Parathyroid adenoma (tissue), 2 donors: ENCODE measurements at regions not wholly inside any gene's neighbourhood (a gene's known extent, or its start where the extent isn't known, plus 50 kb on each side); places are given as distances from the start of the nearest gene placed in this dataset.

Source experiments
- H2AFZ ChIP-seq: fragments of 300-600 bp; sonication (generic); one replicate; pipeline ENCODE4 v1.7.0; 2017; ENCODE audit warnings: antibody characterized with exemption, mild to moderate bottlenecking
- H3K27ac ChIP-seq: fragments of 300-600 bp; sonication (generic); one replicate; pipeline ENCODE4 v1.7.0; 2017
- H3K27me3 ChIP-seq: fragments of 300-600 bp; sonication (generic); one replicate; pipeline ENCODE4 v1.7.0; 2017; ENCODE audit warnings: low read length; ENCODE audit not compliant: control insufficient read depth, insufficient read depth
- H3K36me3 ChIP-seq: fragments of 300-600 bp; sonication (generic); one replicate; pipeline ENCODE4 v1.7.0; 2017; ENCODE audit warnings: low read length; ENCODE audit not compliant: control insufficient read depth, insufficient read depth
- H3K4me1 ChIP-seq: fragments of 300-600 bp; sonication (generic); one replicate; pipeline ENCODE4 v1.7.0; 2017; ENCODE audit warnings: control low read depth
- H3K4me2 ChIP-seq: fragments of 300-600 bp; sonication (generic); one replicate; pipeline ENCODE4 v1.7.0; 2017; ENCODE audit warnings: low read length
- H3K4me3 ChIP-seq: fragments of 300-600 bp; sonication (generic); one replicate; pipeline ENCODE4 v1.7.0; 2017; ENCODE audit warnings: low read depth, low read length
- H3K79me2 ChIP-seq: fragments of 300-600 bp; sonication (generic); one replicate; pipeline ENCODE4 v1.7.0; 2017; ENCODE audit warnings: control low read depth
- H3K9ac ChIP-seq: fragments of 300-600 bp; sonication (generic); one replicate; pipeline ENCODE4 v1.7.0; 2017; ENCODE audit warnings: mild to moderate bottlenecking
- H3K9me3 ChIP-seq: fragments of 300-600 bp; sonication (generic); one replicate; pipeline ENCODE4 v1.7.0; 2017; ENCODE audit warnings: low read length; ENCODE audit not compliant: control insufficient read depth
- TF ChIP-seq, protein P1 (sequence below): fragments of 300-600 bp; sonication (generic); IDR thresholded peaks from one replicate; pipeline ENCODE4 v1.7.0; 2017; ENCODE audit warnings: antibody characterized with exemption, mild to moderate bottlenecking
- donor health status: primary hyperparathyroidism.

DNA sequence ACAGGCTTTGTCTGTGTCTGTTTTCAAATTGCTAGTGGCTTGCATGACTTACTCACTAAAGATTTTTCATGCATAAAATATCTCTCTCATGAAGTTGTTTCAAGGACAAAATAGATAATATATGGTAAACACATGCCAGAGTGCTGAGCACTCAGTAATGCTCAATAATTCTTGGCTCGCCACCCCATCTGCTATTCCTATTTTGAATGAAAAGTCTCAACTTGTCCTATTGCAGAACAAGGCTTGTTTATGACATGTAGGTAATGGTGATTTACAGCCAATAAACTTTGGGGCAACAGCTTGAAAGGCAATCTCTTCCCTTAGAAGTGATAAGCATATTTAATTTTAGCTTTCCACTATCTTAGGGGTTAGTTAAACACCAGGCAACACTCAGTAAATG lies 789.0 kb upstream of the ROBO1 start:
- no peaks in the 10 kb centered on the region for H3K36me3 ChIP-seq
- H3K9ac ChIP-seq, result no peak overlapping the region
- no peak overlapping the region for H2AFZ ChIP-seq
- no peak overlapping the region for H3K4me2 ChIP-seq
- H3K4me3 ChIP-seq, result no peak overlapping the region
- no peaks in the 10 kb centered on the region for H3K9me3 ChIP-seq
- H3K4me1 ChIP-seq, result no peaks in the 10 kb centered on the region
- no peaks in the 10 kb centered on the region for H3K79me2 ChIP-seq
- no peak overlapping the region for H3K27ac ChIP-seq
- TF ChIP-seq, protein P1, sequence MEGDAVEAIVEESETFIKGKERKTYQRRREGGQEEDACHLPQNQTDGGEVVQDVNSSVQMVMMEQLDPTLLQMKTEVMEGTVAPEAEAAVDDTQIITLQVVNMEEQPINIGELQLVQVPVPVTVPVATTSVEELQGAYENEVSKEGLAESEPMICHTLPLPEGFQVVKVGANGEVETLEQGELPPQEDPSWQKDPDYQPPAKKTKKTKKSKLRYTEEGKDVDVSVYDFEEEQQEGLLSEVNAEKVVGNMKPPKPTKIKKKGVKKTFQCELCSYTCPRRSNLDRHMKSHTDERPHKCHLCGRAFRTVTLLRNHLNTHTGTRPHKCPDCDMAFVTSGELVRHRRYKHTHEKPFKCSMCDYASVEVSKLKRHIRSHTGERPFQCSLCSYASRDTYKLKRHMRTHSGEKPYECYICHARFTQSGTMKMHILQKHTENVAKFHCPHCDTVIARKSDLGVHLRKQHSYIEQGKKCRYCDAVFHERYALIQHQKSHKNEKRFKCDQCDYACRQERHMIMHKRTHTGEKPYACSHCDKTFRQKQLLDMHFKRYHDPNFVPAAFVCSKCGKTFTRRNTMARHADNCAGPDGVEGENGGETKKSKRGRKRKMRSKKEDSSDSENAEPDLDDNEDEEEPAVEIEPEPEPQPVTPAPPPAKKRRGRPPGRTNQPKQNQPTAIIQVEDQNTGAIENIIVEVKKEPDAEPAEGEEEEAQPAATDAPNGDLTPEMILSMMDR, result no peak
- no peaks in the 10 kb centered on the region for H3K27me3 ChIP-seq

DNA sequence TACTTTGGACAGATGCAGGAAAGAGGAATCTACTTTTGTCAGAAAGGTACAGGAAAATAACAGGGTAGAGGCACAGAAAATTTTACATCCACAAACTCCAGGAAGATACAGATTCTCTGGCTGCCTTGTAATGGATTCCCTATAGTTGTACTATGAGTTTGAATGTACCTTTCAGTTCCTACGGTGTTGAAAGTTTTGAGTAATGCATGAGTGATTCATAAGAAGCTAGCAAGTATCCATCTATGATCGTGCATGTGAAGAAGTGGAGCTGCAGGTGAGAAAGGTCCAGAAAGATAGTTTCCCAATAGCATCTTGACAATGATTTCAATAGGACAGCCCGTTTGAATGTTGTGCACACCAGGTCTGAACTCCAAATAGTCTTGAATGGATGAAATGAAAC lies 786.5 kb upstream of the ROBO1 start:
- H3K27ac ChIP-seq, result no peak overlapping the region
- no peak overlapping the region for H3K4me2 ChIP-seq
- TF ChIP-seq, protein P1, result no peak
- H3K4me1 ChIP-seq, result no peaks in the 10 kb centered on the region
- H3K36me3 ChIP-seq, result no peaks in the 10 kb centered on the region
- no peak overlapping the region for H2AFZ ChIP-seq
- no peaks in the 10 kb centered on the region for H3K27me3 ChIP-seq
- H3K9ac ChIP-seq, result no peak overlapping the region
- no peaks in the 10 kb centered on the region for H3K9me3 ChIP-seq
- H3K79me2 ChIP-seq, result no peaks in the 10 kb centered on the region
- no peak overlapping the region for H3K4me3 ChIP-seq

DNA sequence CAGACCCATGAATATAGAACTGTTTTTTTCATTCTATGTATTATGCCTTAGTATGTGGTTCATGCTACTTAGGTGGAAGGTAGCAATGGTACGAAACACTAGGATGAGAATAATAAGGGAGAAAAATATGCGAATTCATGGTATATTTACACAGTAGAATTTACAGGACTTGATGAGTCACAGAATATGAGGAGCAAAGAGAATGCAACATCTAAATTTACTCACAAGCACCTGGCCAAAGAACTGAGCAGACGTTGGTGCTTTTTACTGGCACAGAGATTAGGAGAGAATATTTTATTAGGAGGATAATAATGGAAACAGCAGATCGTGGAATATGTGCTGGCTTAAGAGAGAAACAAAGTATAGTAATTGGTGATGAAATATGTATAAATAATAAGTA lies 785.4 kb upstream of the ROBO1 start:
- no peaks in the 10 kb centered on the region for H3K4me1 ChIP-seq
- H3K79me2 ChIP-seq, result no peaks in the 10 kb centered on the region
- H3K27ac ChIP-seq, result no peak overlapping the region
- H3K27me3 ChIP-seq, result no peaks in the 10 kb centered on the region
- H3K4me2 ChIP-seq, result no peak overlapping the region
- no peak overlapping the region for H3K4me3 ChIP-seq
- TF ChIP-seq, protein P1, result no peak
- H3K36me3 ChIP-seq, result no peaks in the 10 kb centered on the region
- H2AFZ ChIP-seq, result no peak overlapping the region
- no peaks in the 10 kb centered on the region for H3K9me3 ChIP-seq
- no peak overlapping the region for H3K9ac ChIP-seq

DNA sequence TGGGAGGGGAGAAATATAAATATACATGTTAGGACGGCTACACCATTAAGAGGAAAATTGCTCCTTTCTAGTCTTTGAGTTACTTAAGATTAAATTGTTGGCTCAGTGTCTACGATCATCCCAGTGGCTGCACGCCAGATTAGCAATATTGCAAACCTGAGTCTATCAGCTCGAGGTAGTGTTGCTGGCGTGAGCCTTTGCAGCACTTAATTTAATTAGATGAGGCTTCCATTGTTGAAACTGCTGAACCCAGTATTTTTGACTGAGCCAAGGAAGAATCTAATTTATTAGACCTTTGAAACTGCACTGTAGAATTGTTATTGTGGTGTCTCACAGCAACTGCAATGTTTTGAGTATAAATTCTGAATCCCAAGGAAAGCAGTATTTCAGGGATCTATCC lies 782.4 kb upstream of the ROBO1 start:
- Histone ChIP-seq H3K27me3 (no peaks in the 10 kb centered on the region), H3K27ac (no peak overlapping the region), H3K9ac (no peak overlapping the region), H3K4me2 (no peak overlapping the region), H3K36me3 (no peaks in the 10 kb centered on the region), H3K4me3 (no peak overlapping the region), H3K79me2 (no peaks in the 10 kb centered on the region), H3K4me1 (no peaks in the 10 kb centered on the region), H3K9me3 (no peaks in the 10 kb centered on the region), H2AFZ (no peak overlapping the region)
- TF ChIP-seq, protein P1, result no peak

DNA sequence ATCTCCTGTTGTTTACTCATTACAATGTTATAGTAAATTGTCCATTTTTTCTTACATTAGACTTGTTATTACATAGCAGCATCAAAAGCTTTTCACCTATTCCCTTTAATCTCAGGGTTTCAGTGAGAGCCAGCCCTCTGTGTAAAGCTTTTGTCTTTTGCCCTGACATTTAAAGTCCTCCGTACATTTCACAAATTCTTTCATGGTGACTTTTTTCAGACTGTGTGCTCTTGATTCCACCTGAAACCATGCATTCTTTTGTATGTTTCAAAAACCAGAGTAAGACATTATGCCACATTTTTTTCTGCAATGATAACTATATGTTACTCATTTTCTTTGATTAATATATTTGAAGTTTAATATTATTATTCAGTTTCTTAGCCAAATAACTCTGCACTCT lies 781.4 kb upstream of the ROBO1 start:
- Histone ChIP-seq H3K9ac (no peak overlapping the region), H3K4me1 (no peaks in the 10 kb centered on the region), H3K79me2 (no peaks in the 10 kb centered on the region), H2AFZ (no peak overlapping the region), H3K27ac (no peak overlapping the region), H3K27me3 (no peaks in the 10 kb centered on the region), H3K4me2 (no peak overlapping the region), H3K9me3 (no peaks in the 10 kb centered on the region), H3K4me3 (no peak overlapping the region), H3K36me3 (no peaks in the 10 kb centered on the region)
- TF ChIP-seq, protein P1, result no peak
